ENCODE measurements at regions not wholly inside any gene's neighbourhood (a gene's known extent, or its start where the extent isn't known, plus 50 kb on each side); places are given as distances from the start of the nearest gene placed in this dataset.

DNA sequence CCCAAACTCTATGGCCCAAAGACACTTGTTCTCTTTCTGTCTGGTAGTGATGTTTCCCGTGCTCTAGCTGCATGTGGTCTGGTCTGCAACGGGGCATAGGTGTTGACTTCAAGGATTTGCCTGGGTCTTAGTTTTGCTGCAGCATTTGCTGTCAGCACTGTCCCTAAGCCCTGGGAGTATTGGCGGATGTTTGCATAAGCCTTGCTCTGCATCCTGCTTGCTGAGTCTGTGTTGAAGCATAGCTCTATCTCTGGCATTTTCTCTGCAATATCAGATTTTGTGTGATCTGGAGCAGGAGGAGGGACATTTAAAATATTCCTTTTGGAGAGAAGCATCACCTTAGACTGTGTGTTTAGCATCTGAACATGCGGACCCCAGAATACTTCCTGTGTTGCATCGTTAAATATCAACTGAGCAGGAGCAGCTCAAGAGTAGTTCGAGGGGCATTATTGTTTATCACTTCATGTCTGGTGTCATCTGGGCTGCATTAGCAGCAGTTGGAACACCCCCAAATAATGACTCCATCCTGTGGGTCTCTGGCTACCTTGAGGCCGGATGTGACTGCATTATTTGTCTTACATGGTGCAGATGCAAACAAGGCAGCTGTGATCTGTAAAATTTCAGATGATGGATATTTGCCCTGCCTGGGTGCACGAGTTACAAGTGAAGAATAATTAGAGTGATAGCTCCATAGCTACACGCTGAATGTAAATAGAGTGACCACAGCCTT is 231.7 kb downstream of the TRIB2 start:
- Histone ChIP-seq H3K9me3 (ENCODE audit: low read depth) (no peaks in the 10 kb centered on the region), H3K36me3 (no peaks in the 10 kb centered on the region), H2AFZ (replicated peaks) (no peak overlapping the region), H3K4me1 (no peaks in the 10 kb centered on the region), H3K9ac (no peak overlapping the region), H3K27ac (no peak overlapping the region), H3K4me2 (no peak overlapping the region), H3K27me3 (no peaks in the 10 kb centered on the region), H3K79me2 (ENCODE audit: low read depth) (no peaks in the 10 kb centered on the region), H3K4me3 (no peak overlapping the region), H4K20me1 (ENCODE audit: low read depth) (no peaks in the 10 kb centered on the region), H3F3A (ENCODE audit: low read depth) (no peaks in the 10 kb centered on the region)
- Mint-ChIP-seq H3K4me1 (no peaks in the 10 kb centered on the region), H3K27me3 (ENCODE audit: insufficient read depth, low read depth) (peaks cover 2% of the 10 kb centered on the region), H3K36me3 (no peaks in the 10 kb centered on the region), H3K27ac (no peak overlapping the region), H3K9me3 (peaks cover 1% of the 10 kb centered on the region), H3K4me3 (no peak overlapping the region)
- no peak for DNase-seq (ENCODE audit: low spot score)
- TF ChIP-seq EZH2phosphoT487 (IDR thresholded peaks at IDR 0.05) (no peak), EZH2 (IDR thresholded peaks at IDR 0.05) (no peak)
- TF ChIP-seq, protein P1, sequence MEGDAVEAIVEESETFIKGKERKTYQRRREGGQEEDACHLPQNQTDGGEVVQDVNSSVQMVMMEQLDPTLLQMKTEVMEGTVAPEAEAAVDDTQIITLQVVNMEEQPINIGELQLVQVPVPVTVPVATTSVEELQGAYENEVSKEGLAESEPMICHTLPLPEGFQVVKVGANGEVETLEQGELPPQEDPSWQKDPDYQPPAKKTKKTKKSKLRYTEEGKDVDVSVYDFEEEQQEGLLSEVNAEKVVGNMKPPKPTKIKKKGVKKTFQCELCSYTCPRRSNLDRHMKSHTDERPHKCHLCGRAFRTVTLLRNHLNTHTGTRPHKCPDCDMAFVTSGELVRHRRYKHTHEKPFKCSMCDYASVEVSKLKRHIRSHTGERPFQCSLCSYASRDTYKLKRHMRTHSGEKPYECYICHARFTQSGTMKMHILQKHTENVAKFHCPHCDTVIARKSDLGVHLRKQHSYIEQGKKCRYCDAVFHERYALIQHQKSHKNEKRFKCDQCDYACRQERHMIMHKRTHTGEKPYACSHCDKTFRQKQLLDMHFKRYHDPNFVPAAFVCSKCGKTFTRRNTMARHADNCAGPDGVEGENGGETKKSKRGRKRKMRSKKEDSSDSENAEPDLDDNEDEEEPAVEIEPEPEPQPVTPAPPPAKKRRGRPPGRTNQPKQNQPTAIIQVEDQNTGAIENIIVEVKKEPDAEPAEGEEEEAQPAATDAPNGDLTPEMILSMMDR (IDR thresholded peaks at IDR 0.05), result no peak

DNA sequence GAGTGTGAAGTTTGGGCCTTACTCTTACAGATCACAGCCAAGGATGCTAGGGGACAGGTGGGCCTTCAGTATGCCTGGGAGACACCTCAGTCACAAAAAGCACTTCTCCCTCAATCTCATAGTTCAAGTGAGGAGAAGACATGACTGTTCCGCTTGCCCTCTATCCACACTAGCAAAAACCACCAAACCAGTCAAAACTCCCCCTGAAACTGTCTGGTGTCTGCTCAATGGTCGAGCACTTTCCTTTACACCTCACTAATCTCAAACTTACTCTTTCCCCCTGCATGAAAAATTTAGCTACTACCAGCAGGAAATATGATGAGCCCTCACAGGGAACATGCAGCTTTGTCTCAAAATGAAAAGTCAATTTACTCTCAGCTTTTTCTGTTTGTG is 232.2 kb downstream of the TRIB2 start:
- H4K20me1 ChIP-seq (ENCODE audit: low read depth), result no peaks in the 10 kb centered on the region
- H3K4me2 ChIP-seq, result no peak overlapping the region
- peaks cover 2% of the 10 kb centered on the region for H3K27me3 Mint-ChIP-seq (ENCODE audit: insufficient read depth, low read depth)
- H3K9me3 ChIP-seq (ENCODE audit: low read depth), result no peaks in the 10 kb centered on the region
- H3K9ac ChIP-seq, result no peak overlapping the region
- H3K36me3 ChIP-seq, result no peaks in the 10 kb centered on the region
- no peaks in the 10 kb centered on the region for H3K36me3 Mint-ChIP-seq
- H2AFZ ChIP-seq (replicated peaks), result peak overlapping the region; percentile 8
- no peak for TF ChIP-seq EZH2 (IDR thresholded peaks at IDR 0.05)
- no peak for TF ChIP-seq EZH2phosphoT487 (IDR thresholded peaks at IDR 0.05)
- TF ChIP-seq, protein P1 (IDR thresholded peaks at IDR 0.05), result no peak
- peaks cover 2% of the 10 kb centered on the region for H3K9me3 Mint-ChIP-seq
- H3K79me2 ChIP-seq (ENCODE audit: low read depth), result no peaks in the 10 kb centered on the region
- H3K27ac Mint-ChIP-seq, result no peak overlapping the region
- no peak overlapping the region for H3K4me3 ChIP-seq
- H3K4me1 Mint-ChIP-seq, result no peaks in the 10 kb centered on the region
- no peak for DNase-seq (ENCODE audit: low spot score)
- H3K4me1 ChIP-seq, result no peaks in the 10 kb centered on the region
- H3K4me3 Mint-ChIP-seq, result no peak overlapping the region
- H3K27me3 ChIP-seq, result no peaks in the 10 kb centered on the region
- H3K27ac ChIP-seq, result no peak overlapping the region
- H3F3A ChIP-seq (ENCODE audit: low read depth), result no peaks in the 10 kb centered on the region

- no peaks in the 10 kb centered on the region for H3K27me3 ChIP-seq
- H3K27me3 Mint-ChIP-seq (ENCODE audit: insufficient read depth, low read depth), result peaks cover 2% of the 10 kb centered on the region
- no peak overlapping the region for H3K4me3 ChIP-seq
- H3K79me2 ChIP-seq (ENCODE audit: low read depth), result no peaks in the 10 kb centered on the region
- no peaks in the 10 kb centered on the region for H3K4me1 Mint-ChIP-seq
- no peaks in the 10 kb centered on the region for H3K36me3 Mint-ChIP-seq
- H3K9me3 Mint-ChIP-seq, result peaks cover 2% of the 10 kb centered on the region
- H3F3A ChIP-seq (ENCODE audit: low read depth), result no peaks in the 10 kb centered on the region
- H2AFZ ChIP-seq (replicated peaks), result peak overlapping the region; percentile 8
- H3K9me3 ChIP-seq (ENCODE audit: low read depth), result no peaks in the 10 kb centered on the region
- H3K27ac Mint-ChIP-seq, result no peak overlapping the region
- H3K36me3 ChIP-seq, result no peaks in the 10 kb centered on the region
- no peak for DNase-seq (ENCODE audit: low spot score)
- no peaks in the 10 kb centered on the region for H3K4me1 ChIP-seq
- H4K20me1 ChIP-seq (ENCODE audit: low read depth), result no peaks in the 10 kb centered on the region
- H3K4me2 ChIP-seq, result no peak overlapping the region
- H3K9ac ChIP-seq, result no peak overlapping the region
- H3K27ac ChIP-seq, result no peak overlapping the region
- no peak overlapping the region for H3K4me3 Mint-ChIP-seq
- TF ChIP-seq EZH2 (IDR thresholded peaks at IDR 0.05) (no peak), EZH2phosphoT487 (IDR thresholded peaks at IDR 0.05) (no peak)
- TF ChIP-seq, protein P1 (IDR thresholded peaks at IDR 0.05), result no peak
Measured at GRCh38 chr2:12949406-12949805, 232.7 kb downstream of the TRIB2 start.
